Glomerular visceral epithelial cell (primary cell): ENCODE measurements at regions not wholly inside any gene's neighbourhood (a gene's known extent, or its start where the extent isn't known, plus 50 kb on each side); places are given as distances from the start of the nearest gene placed in this dataset.
"Not testable (repeated sequence)": the region's sequence is repeated elsewhere in the genome, so short reads cannot be mapped to it uniquely, and the experiment has no call there.

Source experiments
- DNase-seq: peaks from one replicate; pipeline ENCODE4 v3.0.0-alpha.2; 2016; ENCODE audit errors: extremely low spot score

DNA sequence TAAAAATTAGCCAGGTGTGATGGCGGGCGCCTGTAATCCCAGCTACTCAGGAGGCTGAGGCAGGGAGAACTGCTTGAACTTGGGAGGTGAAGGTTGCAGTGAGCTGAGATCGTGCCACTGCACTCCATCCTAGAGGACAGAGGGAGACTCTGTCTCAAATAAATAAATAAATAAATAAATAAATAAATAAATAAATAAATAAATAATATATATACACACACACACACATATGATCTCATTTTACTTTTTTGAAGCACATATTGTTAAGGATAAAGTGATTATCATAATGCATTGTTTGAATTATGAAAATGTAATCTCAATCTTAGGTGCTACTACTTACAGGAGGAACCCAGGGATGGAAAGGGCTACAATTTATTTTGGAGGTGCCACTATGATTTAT is 130.5 kb upstream of the PCDH7 start:
- not testable (repeated sequence) for DNase-seq

DNA sequence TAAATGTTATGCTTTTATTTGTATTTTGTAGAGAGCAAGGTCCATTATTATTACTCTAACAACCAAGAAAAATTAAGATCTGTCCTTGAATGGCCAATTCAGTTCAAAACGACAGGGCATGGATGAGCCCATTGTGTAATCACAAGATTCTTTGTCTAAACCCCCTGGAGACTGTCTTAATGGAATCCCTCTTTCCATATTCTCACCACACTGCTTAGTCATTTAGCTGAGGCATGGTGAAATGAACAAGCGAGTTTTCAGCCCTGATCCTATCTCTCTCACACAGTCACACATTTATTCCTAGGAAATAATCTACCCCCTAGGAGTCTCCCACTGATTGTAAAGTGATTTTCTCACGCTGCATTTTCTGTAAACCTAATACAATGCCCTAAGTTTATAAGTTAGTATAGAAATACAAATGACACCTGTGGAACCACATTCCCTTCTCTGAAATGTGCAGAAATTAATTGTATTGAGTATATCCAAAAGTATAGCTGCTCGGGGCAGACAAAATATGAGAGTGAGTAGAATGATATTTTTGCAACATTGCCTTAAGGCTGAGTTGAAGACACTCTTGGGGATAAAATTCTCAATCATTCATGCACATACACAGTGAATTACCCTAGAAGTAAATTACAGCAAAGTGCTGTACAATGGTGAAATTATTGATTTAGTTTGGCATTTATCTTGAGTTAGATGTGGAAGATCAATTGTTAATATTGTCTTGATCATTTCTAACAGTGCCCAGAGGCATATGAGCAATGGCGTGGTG is 119.7 kb upstream of the PCDH7 start:
- peak; percentile 18 for DNase-seq

- DNase-seq: no peak
These were observed 118.9 kb upstream of the PCDH7 start for GRCh38 chr4:30601070-30601865.

GRCh38 chr4:30605616-30606190 is 114.5 kb upstream of the PCDH7 start:
- no peak for DNase-seq

GRCh38 chr4:30610361-30610760 is 109.8 kb upstream of the PCDH7 start:
- DNase-seq: no peak

- DNase-seq: no peak
These were observed 105.4 kb upstream of the PCDH7 start for GRCh38 chr4:30614771-30615170.

- DNase-seq: peak; percentile 31
These were observed 103.1 kb upstream of the PCDH7 start for GRCh38 chr4:30616942-30617646.

- DNase-seq: no peak
These were observed 102.3 kb upstream of the PCDH7 start for GRCh38 chr4:30617836-30618235.

DNA sequence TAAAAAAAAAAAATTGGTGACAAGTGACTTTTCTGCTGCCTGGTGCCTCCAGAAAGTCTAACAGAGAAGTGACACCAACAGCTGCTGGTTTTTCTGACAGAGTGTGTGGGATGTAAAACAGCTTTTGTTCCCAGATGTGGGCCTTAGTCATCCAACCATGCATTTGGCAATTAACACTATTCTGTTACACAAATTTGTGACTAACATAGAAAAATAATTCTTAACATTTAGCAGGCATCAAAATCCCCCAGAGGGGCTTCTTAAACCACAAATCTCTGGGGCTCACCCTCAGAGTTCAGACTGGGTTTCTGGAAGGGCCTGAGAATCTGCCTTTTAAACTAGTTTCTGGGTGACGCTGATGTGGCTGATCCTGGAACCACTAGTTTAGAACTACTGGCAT is 100.5 kb upstream of the PCDH7 start:
- DNase-seq: no peak

- no peak for DNase-seq
These were observed 99.5 kb upstream of the PCDH7 start for GRCh38 chr4:30620711-30621110.

DNA sequence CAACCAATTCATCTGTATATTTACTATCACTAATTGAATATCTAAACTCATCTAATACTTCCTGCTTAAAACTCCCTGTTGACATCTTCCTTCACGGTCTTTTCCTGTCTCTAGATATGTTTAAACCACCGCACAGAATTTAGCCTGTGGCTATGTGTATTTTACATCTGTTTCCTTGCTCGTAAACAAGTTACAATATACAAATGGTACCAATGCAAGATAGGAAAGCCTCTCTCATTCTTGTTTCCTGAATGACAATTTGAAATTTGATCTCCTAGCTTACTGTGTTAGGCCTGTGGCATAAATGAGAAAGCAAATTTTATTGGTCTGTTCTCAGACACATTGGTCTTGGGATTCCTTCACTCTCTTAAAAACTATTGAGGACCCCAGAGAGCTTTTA is 89.7 kb upstream of the PCDH7 start:
- no peak for DNase-seq

GRCh38 chr4:30632751-30633150 is 87.4 kb upstream of the PCDH7 start:
- no peak for DNase-seq

DNA sequence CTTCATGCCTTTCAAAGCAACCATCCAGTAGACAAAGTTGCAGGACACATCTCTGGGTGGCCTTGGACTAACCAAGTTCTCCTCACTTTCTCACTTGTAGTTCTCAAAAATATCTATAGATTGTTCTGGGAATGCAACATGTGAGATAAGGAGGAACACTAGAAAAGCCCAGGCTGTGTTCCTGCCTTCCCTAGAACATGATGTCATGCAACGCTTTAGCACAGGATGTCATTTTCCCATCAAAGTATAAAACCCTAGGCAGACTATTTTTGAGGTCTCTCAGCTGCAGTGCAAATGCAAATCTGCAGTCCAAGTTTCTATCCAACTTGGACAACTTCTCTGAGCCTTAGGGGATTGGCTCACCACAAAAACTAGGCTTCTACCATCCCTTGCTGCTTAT is 78.8 kb upstream of the PCDH7 start:
- DNase-seq: no peak

- no peak for DNase-seq
These were observed 77.6 kb upstream of the PCDH7 start for GRCh38 chr4:30642567-30642966.

DNA sequence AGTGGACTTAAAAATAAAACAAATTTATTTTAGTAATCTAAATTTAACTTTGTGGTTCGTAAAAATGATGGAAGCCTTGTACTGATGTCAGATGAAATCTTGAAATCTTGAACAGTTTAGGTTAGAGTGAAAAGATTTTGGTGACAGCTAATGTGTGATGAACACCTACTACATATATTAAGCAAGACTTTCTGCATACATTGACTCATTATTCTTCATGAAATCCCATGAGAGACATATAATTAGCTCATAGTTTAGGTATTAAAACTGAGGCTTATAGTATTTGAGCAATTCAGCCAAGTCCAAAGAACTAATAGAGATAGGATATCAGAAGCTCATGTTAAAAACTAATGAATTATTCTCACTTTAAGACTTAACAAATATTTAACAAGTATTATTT is 66.9 kb upstream of the PCDH7 start:
- DNase-seq: no peak

- DNase-seq: no peak
These were observed 63.3 kb upstream of the PCDH7 start for GRCh38 chr4:30656828-30657227.

DNA sequence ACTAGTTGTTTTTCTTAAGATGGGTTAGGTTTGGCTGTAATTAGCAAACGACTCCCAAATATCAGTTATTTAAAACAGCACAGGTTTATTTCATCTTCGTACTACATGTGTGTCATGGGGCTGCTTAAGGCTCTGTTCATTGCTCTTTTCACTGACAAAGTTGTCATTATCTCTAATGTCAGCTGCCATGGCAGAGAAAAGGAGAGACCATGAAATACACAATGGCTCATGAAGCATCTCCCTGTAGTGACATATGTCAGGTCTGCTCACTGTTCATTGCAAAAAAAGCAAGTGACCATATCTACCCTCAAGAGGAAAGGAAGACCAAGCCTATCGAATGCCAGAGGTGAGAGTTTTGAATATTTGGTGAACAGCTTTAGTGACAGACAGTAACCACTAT is 52.2 kb upstream of the PCDH7 start:
- DNase-seq: no peak

DNA sequence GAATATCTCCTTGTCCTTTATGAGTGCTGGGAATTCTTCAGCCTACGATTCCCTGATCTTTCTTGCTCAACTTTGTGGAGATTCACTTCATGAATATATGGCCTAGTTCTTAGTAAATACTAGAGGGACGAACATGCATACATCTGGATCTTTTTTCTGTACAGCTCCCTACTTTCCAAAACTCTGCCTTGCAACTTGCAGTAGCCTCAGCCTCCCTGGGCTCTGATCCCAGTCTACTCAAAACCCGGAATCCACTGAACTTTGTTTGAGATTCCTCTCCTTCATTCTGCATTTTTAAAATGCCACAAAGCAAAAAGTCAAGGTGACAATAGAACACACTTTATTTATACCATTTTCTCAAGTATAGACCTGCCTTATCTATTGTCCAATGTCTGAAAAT is 50.0 kb upstream of the PCDH7 start:
- DNase-seq: no peak
